ENCODE measurements at regions not wholly inside any gene's neighbourhood (a gene's known extent, or its start where the extent isn't known, plus 50 kb on each side); places are given as distances from the start of the nearest gene placed in this dataset.

- Histone ChIP-seq H3K4me3 (no peak overlapping the region), H3K36me3 (no peaks in the 10 kb centered on the region), H3K9me3 (no peaks in the 10 kb centered on the region), H3K27ac (no peak overlapping the region), H3K4me1 (ENCODE audit: control insufficient read depth in 1 of 2, low read depth in 2 of 2) (no peaks in the 10 kb centered on the region), H3K27me3 (replicated peaks; ENCODE audit: insufficient read depth) (no peaks in the 10 kb centered on the region)
- TF ChIP-seq CTCF (IDR thresholded peaks at IDR 0.05): no peak
- DNase-seq (ENCODE audit: low spot score) (no peak), ATAC-seq (ENCODE audit: insufficient number of reproducible peaks, low FRiP score, low read depth) (no peak)
Observed at GRCh38 chr9:71626395-71626794, 141.9 kb downstream of the CEMIP2 start.

DNA sequence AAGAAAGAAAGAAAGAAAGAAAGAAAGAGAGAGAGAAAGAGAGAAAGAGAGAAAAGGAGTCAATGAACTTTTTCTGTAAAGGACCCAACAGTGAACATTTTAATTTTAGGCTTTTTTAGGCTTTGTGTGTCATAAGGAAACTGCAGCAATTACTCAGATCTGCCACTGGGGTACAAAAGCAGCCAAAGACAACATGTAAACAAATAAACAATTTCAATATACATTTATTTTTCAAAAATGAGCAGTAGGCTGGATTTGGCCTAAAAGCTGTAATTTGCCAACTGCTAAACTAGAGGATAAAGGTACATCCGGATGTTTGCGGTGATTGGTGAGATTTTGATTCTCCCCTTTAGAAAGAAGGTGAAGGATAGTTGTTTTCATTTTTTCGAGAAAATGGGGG lies 143.6 kb downstream of the CEMIP2 start:
- no peak overlapping the region for H3K4me3 ChIP-seq
- no peaks in the 10 kb centered on the region for H3K4me1 ChIP-seq (ENCODE audit: control insufficient read depth in 1 of 2, low read depth in 2 of 2)
- no peak for DNase-seq (ENCODE audit: low spot score)
- TF ChIP-seq CTCF (IDR thresholded peaks at IDR 0.05): no peak
- H3K27ac ChIP-seq: no peak overlapping the region
- no peaks in the 10 kb centered on the region for H3K36me3 ChIP-seq
- no peaks in the 10 kb centered on the region for H3K9me3 ChIP-seq
- H3K27me3 ChIP-seq (replicated peaks; ENCODE audit: insufficient read depth): no peaks in the 10 kb centered on the region
- no peak for ATAC-seq (ENCODE audit: insufficient number of reproducible peaks, low FRiP score, low read depth)

DNA sequence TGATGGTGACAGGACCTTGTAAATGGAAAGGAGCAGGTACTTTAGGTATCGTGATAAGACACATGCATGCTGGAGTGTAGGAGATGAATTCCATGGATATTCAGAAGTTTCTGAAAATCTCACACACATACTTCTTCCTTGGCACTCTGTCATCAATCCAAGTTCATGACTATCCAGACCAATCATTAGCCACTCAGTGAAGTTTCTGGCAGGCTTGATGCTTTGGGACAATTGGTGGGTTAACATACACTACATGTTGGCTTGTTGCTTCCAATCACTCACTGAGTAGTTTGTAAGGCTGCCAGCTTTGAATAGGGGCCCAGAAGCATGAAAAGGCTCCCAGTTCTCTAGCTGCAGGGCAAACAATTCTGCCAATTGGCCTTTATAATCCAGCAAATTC lies 147.6 kb downstream of the CEMIP2 start:
- no peak for TF ChIP-seq CTCF (IDR thresholded peaks at IDR 0.05)
- no peak overlapping the region for H3K4me3 ChIP-seq
- H3K9me3 ChIP-seq: peaks cover 4% of the 10 kb centered on the region
- no peaks in the 10 kb centered on the region for H3K27me3 ChIP-seq (replicated peaks; ENCODE audit: insufficient read depth)
- no peaks in the 10 kb centered on the region for H3K36me3 ChIP-seq
- no peaks in the 10 kb centered on the region for H3K4me1 ChIP-seq (ENCODE audit: control insufficient read depth in 1 of 2, low read depth in 2 of 2)
- DNase-seq (ENCODE audit: low spot score) (no peak), ATAC-seq (ENCODE audit: insufficient number of reproducible peaks, low FRiP score, low read depth) (no peak)
- H3K27ac ChIP-seq: no peak overlapping the region

DNA sequence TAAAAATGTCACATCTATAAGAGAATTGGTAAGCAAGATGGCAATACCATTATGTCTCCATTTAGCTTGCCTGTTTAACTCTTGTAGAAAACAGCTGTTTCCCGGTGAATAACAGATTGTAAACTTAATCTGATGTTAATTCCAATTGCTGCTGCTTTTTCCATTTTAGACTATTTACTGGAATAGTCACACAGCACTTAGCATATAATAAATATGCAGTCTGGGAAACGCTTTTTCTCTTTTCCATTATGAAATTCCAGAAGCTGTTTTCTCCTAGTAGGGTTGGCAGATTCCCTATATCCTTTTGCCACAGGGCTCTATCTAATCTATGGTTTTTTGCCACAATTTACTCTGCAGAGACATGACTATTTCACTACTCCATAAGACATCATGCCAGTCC lies 148.0 kb downstream of the CEMIP2 start:
- H3K27me3 ChIP-seq (replicated peaks; ENCODE audit: insufficient read depth): no peaks in the 10 kb centered on the region
- H3K4me3 ChIP-seq: no peak overlapping the region
- H3K27ac ChIP-seq: no peak overlapping the region
- ATAC-seq (ENCODE audit: insufficient number of reproducible peaks, low FRiP score, low read depth) (no peak), DNase-seq (ENCODE audit: low spot score) (no peak)
- H3K4me1 ChIP-seq (ENCODE audit: control insufficient read depth in 1 of 2, low read depth in 2 of 2): no peaks in the 10 kb centered on the region
- peaks cover 4% of the 10 kb centered on the region for H3K9me3 ChIP-seq
- TF ChIP-seq CTCF (IDR thresholded peaks at IDR 0.05): no peak
- no peaks in the 10 kb centered on the region for H3K36me3 ChIP-seq

GRCh38 chr9:71619926-71620325 lies 148.4 kb downstream of the CEMIP2 start:
- TF ChIP-seq CTCF (IDR thresholded peaks at IDR 0.05): no peak
- no peaks in the 10 kb centered on the region for H3K4me1 ChIP-seq (ENCODE audit: control insufficient read depth in 1 of 2, low read depth in 2 of 2)
- no peak overlapping the region for H3K27ac ChIP-seq
- no peaks in the 10 kb centered on the region for H3K36me3 ChIP-seq
- no peak for DNase-seq (ENCODE audit: low spot score)
- no peaks in the 10 kb centered on the region for H3K27me3 ChIP-seq (replicated peaks; ENCODE audit: insufficient read depth)
- H3K4me3 ChIP-seq: no peak overlapping the region
- no peak for ATAC-seq (ENCODE audit: insufficient number of reproducible peaks, low FRiP score, low read depth)
- peaks cover 4% of the 10 kb centered on the region for H3K9me3 ChIP-seq
